ENCODE measurements at regions not wholly inside any gene's neighbourhood (a gene's known extent, or its start where the extent isn't known, plus 50 kb on each side); places are given as distances from the start of the nearest gene placed in this dataset.

DNA sequence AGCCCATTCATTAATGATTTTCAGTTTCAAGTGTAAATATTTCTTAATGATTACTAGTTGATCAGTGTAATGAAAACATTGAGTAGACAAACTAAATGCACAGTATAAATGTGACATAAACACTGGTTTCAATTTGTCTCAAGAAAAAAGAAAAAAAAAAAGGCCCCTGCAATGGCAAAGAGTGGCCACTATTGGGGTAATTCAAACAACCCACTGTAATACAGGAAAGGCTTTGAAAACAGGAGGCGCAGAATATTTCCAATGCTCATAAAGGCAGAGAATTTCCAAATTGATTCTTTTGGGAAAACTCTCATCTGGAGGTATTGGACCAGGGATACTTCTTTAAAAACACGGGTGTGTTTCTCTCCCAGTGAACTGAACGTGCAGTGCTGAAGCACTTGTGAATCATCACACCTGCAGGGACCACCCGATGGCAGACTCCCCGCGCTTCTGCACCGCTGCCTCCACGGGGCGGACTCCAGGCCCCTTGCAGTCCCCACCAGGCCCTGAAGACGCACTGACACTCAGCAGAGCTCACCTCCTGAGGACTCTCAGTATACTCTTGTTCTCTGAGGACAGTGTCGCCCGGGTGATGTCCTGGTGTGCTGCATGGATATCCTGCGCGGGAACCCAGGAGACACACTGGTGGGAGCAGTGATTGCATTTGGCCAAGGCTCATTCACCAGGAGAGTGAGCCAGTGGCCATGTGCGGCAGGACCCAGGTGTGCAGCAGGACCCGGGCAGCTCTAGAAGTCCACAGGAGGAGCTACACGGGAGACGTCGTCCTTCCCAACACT lies 227.6 kb upstream of the IRX4 start:
- DNase-seq (ENCODE audit: low read depth): no peak
- ChIA-PET CTCF (no interaction called here), POLR2A (no interaction called here)
- TF ChIP-seq, protein P1, sequence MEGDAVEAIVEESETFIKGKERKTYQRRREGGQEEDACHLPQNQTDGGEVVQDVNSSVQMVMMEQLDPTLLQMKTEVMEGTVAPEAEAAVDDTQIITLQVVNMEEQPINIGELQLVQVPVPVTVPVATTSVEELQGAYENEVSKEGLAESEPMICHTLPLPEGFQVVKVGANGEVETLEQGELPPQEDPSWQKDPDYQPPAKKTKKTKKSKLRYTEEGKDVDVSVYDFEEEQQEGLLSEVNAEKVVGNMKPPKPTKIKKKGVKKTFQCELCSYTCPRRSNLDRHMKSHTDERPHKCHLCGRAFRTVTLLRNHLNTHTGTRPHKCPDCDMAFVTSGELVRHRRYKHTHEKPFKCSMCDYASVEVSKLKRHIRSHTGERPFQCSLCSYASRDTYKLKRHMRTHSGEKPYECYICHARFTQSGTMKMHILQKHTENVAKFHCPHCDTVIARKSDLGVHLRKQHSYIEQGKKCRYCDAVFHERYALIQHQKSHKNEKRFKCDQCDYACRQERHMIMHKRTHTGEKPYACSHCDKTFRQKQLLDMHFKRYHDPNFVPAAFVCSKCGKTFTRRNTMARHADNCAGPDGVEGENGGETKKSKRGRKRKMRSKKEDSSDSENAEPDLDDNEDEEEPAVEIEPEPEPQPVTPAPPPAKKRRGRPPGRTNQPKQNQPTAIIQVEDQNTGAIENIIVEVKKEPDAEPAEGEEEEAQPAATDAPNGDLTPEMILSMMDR (IDR thresholded peaks at IDR 0.05; ENCODE audit: insufficient read depth, low read depth, low read length): no peak
- Histone ChIP-seq H3K27me3 (ENCODE audit: control insufficient read depth, insufficient read depth, low read length) (no peaks in the 10 kb centered on the region), H3K36me3 (ENCODE audit: control insufficient read depth, insufficient read depth, low read length) (no peaks in the 10 kb centered on the region), H3K4me3 (ENCODE audit: low read depth, low read length) (no peak overlapping the region)

DNA sequence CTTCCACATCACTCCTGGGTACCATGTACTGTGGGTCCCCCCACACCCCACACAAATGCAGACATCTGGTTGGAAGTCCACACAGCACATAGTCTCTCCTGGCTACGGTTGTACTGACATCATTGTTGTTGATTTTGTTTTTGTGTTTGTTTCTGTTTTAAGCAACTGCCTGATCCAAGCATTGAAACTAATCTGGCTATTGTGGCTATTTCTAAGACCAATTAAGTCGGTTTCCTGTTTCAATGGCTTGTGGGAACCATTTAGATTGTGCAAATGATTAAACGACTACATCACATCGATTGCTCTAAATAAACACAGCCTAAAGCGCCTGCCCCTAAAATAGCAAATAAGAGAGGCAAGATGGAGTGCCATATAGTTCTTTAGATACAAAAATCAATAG lies 226.8 kb upstream of the IRX4 start:
- ChIA-PET POLR2A (no interaction called here), CTCF (no interaction called here)
- H3K36me3 ChIP-seq (ENCODE audit: control insufficient read depth, insufficient read depth, low read length): no peaks in the 10 kb centered on the region
- DNase-seq (ENCODE audit: low read depth): no peak
- H3K27me3 ChIP-seq (ENCODE audit: control insufficient read depth, insufficient read depth, low read length): no peaks in the 10 kb centered on the region
- TF ChIP-seq, protein P1 (IDR thresholded peaks at IDR 0.05; ENCODE audit: insufficient read depth, low read depth, low read length): no peak
- H3K4me3 ChIP-seq (ENCODE audit: low read depth, low read length): no peak overlapping the region

DNA sequence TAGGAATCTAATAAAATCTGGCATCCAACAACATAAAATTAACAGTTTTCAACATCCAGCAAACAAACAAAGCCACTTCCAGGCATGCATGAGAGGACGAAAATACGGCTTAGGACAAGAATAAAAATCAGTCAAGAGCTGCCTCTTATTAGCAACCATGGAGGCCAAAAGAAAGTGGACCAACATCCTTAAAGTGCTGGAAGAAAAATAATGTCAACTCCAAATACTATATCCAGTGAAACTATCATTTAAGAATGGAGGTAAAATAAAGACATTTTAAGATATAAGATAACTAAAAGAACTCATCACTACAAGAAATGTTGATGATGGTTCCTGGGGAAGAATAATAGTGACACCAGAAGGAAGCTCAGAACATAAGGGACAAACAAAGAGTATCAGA lies 224.0 kb upstream of the IRX4 start:
- TF ChIP-seq, protein P1 (IDR thresholded peaks at IDR 0.05; ENCODE audit: insufficient read depth, low read depth, low read length): no peak
- no peaks in the 10 kb centered on the region for H3K27me3 ChIP-seq (ENCODE audit: control insufficient read depth, insufficient read depth, low read length)
- H3K36me3 ChIP-seq (ENCODE audit: control insufficient read depth, insufficient read depth, low read length): no peaks in the 10 kb centered on the region
- no peak overlapping the region for H3K4me3 ChIP-seq (ENCODE audit: low read depth, low read length)
- DNase-seq (ENCODE audit: low read depth): no peak
- ChIA-PET POLR2A (no interaction called here), CTCF (no interaction called here)

DNA sequence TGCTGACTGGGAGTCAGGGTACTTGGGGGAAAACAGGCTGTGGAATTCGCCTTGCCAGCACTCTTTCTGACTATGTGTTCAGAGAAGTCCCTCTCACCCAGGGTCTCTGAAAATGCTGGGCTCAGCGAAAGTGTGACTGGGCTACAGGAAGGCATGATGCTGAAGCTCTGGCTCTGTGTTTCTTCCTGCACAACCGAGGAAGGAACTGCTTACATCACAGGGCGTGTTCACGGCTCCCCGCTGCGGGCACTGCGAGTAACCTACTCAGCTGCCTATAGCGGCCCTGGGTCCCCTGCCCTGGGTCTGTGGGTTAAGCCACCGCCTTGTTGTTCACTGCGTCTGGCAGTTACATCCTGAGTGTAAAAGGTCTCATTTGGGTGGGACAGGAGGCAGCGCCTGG lies 222.4 kb upstream of the IRX4 start:
- Histone ChIP-seq H3K27me3 (ENCODE audit: control insufficient read depth, insufficient read depth, low read length) (no peaks in the 10 kb centered on the region), H3K4me3 (ENCODE audit: low read depth, low read length) (no peak overlapping the region), H3K36me3 (ENCODE audit: control insufficient read depth, insufficient read depth, low read length) (no peaks in the 10 kb centered on the region)
- no peak for DNase-seq (ENCODE audit: low read depth)
- CTCF ChIA-PET: no interaction called here
- POLR2A ChIA-PET: no interaction called here
- TF ChIP-seq, protein P1 (IDR thresholded peaks at IDR 0.05; ENCODE audit: insufficient read depth, low read depth, low read length): no peak

DNA sequence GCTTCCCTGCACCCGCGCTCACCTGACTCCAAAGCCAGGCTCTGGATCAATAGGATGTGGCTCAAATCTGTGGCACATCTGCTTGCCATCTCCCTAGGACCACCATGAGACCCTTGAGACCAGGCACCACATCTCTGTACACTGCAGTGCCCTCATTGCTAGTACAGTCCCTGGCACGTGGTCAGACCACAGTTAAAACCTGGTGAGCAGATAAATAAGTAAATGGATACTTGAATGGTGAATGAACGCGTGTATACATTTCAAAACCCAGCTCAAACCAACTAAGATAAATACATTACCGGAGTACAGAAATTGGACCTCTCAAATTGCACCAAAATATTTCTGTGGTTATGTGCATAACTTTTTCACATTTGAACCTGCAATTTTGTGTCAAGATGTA lies 221.2 kb upstream of the IRX4 start:
- H3K36me3 ChIP-seq (ENCODE audit: control insufficient read depth, insufficient read depth, low read length): no peaks in the 10 kb centered on the region
- CTCF ChIA-PET: no interaction called here

More for the DNA sequence above, 221.2 kb upstream of the IRX4 start:
- POLR2A ChIA-PET: no interaction called here
- no peak for DNase-seq (ENCODE audit: low read depth)
- Histone ChIP-seq H3K27me3 (ENCODE audit: control insufficient read depth, insufficient read depth, low read length) (no peaks in the 10 kb centered on the region), H3K4me3 (ENCODE audit: low read depth, low read length) (no peak overlapping the region)
- TF ChIP-seq, protein P1 (IDR thresholded peaks at IDR 0.05; ENCODE audit: insufficient read depth, low read depth, low read length): no peak

Data from BJ (cell line).